AG09309 (cell line): ENCODE measurements at regions not wholly inside any gene's neighbourhood (a gene's known extent, or its start where the extent isn't known, plus 50 kb on each side); places are given as distances from the start of the nearest gene placed in this dataset.

Source experiments
- DNase-seq: peaks from one replicate; pipeline ENCODE4 v3.0.0-alpha.2; 2010; ENCODE audit warnings: low read depth
- H3K4me3 ChIP-seq: 2 replicates; pipeline ENCODE4 v1.5.1; 2011; ENCODE audit warnings: mild to moderate bottlenecking, low read depth, low read length, moderate library complexity; ENCODE audit not compliant: control insufficient read depth
- TF ChIP-seq, protein P1 (sequence below): IDR thresholded peaks from 2 replicates; pipeline ENCODE4 v1.5.1; 2011; ENCODE audit warnings: mild to moderate bottlenecking, low read depth, low read length, inconsistent platforms; ENCODE audit not compliant: insufficient read depth, control insufficient read depth; ENCODE audit errors: missing control alignments

DNA sequence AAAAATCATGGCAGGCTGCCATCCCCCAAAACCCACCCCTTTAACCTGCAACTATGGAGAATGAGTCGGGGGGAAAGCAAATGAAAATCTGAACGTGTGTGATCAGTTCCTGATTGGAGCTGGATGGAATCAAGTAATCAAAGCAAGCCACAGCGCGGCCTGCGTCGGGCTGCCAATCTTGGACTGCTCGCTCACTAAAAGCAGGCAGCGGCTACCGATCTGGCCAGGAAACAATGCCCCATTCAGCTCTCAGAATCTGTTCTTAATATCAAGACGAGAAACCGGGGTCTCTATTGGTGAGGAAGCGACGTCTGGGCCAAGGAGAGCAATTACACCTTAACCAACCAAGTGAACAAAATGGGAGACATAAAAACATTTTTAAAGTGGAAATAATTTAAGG lies 472.2 kb downstream of the SOX6 start:
- no peak overlapping the region for H3K4me3 ChIP-seq
- DNase-seq, result no peak
- TF ChIP-seq, protein P1, sequence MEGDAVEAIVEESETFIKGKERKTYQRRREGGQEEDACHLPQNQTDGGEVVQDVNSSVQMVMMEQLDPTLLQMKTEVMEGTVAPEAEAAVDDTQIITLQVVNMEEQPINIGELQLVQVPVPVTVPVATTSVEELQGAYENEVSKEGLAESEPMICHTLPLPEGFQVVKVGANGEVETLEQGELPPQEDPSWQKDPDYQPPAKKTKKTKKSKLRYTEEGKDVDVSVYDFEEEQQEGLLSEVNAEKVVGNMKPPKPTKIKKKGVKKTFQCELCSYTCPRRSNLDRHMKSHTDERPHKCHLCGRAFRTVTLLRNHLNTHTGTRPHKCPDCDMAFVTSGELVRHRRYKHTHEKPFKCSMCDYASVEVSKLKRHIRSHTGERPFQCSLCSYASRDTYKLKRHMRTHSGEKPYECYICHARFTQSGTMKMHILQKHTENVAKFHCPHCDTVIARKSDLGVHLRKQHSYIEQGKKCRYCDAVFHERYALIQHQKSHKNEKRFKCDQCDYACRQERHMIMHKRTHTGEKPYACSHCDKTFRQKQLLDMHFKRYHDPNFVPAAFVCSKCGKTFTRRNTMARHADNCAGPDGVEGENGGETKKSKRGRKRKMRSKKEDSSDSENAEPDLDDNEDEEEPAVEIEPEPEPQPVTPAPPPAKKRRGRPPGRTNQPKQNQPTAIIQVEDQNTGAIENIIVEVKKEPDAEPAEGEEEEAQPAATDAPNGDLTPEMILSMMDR, result no peak

DNA sequence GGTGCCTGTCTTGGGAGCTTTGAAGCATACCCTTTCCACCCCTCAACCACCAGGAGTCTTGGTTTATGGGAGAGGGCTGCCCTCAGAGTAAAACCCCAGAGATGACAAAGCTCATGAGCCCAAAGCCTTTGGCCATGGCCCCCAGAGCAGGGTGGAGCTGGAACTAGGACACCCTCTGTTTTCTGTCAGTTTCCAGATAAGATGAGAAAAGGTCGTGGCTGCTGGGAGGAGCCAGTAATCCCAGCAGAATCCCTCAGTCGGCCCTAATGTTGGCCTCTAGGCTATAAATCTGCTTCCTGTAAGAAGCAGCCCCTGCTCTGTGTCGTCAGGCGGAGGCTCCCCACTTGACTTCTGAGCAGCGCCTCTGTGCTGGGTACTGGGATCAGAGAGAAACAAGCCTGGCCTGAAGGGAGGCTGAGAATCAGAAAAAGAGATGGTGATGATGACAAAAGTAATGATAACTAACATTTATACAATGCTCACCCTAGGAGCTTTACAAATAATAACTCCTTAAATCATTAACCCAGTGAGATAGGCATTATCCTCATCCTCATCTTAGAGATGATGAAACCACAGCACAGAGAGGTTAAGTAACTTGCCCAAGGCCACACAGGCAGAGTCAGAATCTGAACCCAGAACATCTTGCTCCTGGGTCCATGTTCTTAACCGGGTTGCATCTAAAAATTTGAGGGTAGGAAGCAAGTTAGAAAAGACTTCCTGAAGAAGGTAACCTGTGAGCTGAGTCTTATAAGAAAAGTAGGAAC lies 471.4 kb downstream of the SOX6 start:
- TF ChIP-seq, protein P1, result no peak
- DNase-seq, result no peak
- H3K4me3 ChIP-seq, result no peak overlapping the region

DNA sequence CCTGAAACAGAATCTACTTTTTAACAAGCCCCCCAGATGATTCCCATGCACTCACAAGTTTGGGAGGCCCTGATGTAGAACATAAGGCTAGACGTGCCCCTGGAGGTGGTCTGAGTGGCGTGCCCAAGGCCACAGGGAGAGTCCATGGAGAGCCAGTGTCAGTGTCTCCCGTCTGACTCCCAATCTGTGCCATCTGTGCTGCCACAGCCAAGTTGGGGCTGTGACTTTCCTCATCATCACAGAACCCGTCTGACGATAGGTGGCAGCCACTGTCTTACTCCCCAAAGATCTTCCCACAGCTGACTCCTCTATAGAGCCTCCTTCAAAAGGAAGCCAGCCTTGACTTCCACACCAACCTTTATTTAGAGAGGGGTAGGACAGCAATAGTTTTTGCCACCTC lies 470.5 kb downstream of the SOX6 start:
- no peak for DNase-seq
- H3K4me3 ChIP-seq, result no peak overlapping the region
- TF ChIP-seq, protein P1, result no peak

DNA sequence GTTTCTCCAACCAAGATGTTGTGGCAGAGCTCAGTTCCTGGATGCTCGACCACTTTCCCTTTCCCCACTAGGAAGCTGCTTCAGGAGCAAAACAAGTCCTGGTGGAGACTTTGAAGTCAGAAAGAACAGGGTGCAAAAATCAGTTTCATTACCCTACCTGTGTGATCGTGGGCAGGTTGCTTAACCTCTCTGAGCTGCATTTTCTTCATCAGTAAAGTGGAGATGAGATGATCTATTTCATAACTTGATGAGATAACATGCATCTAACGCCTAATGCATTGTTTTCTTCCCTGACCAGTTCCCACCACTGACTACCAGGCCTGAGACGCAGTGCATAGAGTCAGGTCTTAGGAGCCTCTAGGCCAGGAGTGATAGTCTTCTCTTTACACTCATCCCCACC lies 470.0 kb downstream of the SOX6 start:
- TF ChIP-seq, protein P1, result no peak
- no peak overlapping the region for H3K4me3 ChIP-seq
- DNase-seq, result no peak

DNA sequence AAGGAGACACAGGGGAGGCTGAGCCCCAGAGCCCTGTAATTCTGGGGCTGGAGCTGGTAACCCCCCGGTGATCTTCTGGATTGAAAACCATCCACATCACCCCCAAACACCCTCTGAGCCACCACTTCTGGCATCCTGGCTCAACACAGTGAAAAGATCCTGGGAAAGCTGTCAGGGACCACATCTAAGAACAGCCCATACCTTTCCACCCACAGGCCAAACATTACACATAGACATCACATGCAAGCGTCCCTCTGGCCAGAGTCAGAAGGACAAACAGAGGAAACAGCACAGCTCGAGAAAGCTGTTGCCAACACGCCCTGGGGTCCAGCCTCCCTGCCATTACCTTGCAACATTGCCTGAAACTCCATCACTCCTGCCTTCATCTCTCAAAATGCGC lies 469.5 kb downstream of the SOX6 start:
- TF ChIP-seq, protein P1, result no peak
- no peak overlapping the region for H3K4me3 ChIP-seq
- no peak for DNase-seq

DNA sequence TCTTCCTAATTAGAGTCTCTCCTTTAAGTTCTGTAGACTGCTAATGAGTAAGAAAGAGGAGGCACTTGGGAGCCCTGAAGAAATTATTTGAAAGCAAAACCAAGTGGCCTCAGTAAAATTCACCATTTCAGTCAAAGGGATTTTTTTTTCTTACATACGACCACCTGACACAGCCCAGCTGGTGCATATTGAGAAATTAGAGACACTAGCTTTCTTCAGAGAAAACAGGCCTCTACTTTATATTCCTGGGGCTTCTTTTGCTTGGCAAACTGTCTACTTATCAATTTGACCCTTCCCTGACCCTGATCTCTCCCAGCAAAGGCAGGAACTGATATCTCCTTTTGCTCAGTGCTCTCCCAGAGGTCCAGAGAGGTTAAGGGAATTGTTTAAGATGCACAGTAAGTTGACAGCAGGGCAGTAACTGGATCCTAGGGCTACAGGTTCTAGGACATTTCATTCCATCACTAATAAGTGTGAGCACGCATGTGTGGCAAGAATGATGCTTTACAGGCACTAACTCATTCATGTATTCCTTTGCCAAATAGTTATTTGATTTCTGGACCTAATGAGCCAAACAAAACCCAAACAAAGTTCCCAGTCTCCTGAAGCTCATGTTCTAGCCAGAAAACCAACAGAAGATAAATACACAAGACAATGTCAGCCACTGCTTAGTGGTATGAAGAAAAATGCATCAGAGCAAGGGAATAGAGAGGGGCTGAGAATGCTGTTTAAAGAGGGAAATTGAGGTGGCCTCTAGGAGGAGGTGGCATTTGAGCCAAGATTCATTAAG lies 467.6 kb downstream of the SOX6 start:
- DNase-seq, result no peak
- TF ChIP-seq, protein P1, result no peak

More for the DNA sequence above, 467.6 kb downstream of the SOX6 start:
- no peak overlapping the region for H3K4me3 ChIP-seq
